Activated CD8-positive, alpha-beta T cell treated with anti-CD3 and anti-CD28 coated beads for 36 hours (primary cell): ENCODE measurements at regions not wholly inside any gene's neighbourhood (a gene's known extent, or its start where the extent isn't known, plus 50 kb on each side); places are given as distances from the start of the nearest gene placed in this dataset.
A peak's percentile ranks its signal among the peaks of the same experiment; 100 is the strongest.
"Not testable (repeated sequence)": the region's sequence is repeated elsewhere in the genome, so short reads cannot be mapped to it uniquely, and the experiment has no call there.

Source experiments
- ATAC-seq: fragments of 200-7000 bp; cut with Tn5 transposase; one replicate; pipeline ENCODE4 v1.10.0; 2021; ENCODE audit warnings: mild to moderate bottlenecking, moderate library complexity
- CTCF ChIA-PET: fragments of 350-600 bp; sonication (Branson Sonifier 250); formaldehyde crosslinking; loops from one replicate; lab custom pipeline; 2021; ENCODE audit warnings: antibody characterized with exemption; lab: Charles Lee
- POLR2A ChIA-PET: fragments of 350-600 bp; sonication (Branson Sonifier 250); formaldehyde crosslinking; loops from one replicate; lab custom pipeline; 2021; ENCODE audit warnings: antibody characterized with exemption; lab: Charles Lee
- DNase-seq: peaks from one replicate; pipeline ENCODE4 v3.0.0-alpha.2; 2020
- H3K27ac Mint-ChIP-seq: one replicate; pipeline ENCODE4 v1.8.0; 2021; ENCODE audit warnings: mild to moderate bottlenecking, mixed read lengths
- H3K27me3 Mint-ChIP-seq: one replicate; pipeline ENCODE4 v1.8.0; 2021; ENCODE audit warnings: mixed read lengths
- H3K36me3 Mint-ChIP-seq: one replicate; pipeline ENCODE4 v1.8.0; 2021; ENCODE audit warnings: low read depth, mixed read lengths
- H3K4me1 Mint-ChIP-seq: one replicate; pipeline ENCODE4 v1.8.0; 2021; ENCODE audit warnings: low read depth, mixed read lengths
- H3K4me3 Mint-ChIP-seq: one replicate; pipeline ENCODE4 v1.8.0; 2021; ENCODE audit warnings: mild to moderate bottlenecking, moderate library complexity, mixed read lengths
- H3K9me3 Mint-ChIP-seq: one replicate; pipeline ENCODE4 v1.8.0; 2021; ENCODE audit warnings: mixed read lengths
- intact Hi-C: fragments of 100-400 bp; cut with micrococcal nuclease; formaldehyde crosslinking; loops from one replicate; pipeline ENCODE4 v1.10.0; 2022
- TF ChIP-seq, protein P1 (sequence below): fragments of 200-600 bp; IDR thresholded peaks from one replicate; pipeline ENCODE4 v1.8.0; 2022; ENCODE audit warnings: antibody characterized with exemption, mild to moderate bottlenecking

DNA sequence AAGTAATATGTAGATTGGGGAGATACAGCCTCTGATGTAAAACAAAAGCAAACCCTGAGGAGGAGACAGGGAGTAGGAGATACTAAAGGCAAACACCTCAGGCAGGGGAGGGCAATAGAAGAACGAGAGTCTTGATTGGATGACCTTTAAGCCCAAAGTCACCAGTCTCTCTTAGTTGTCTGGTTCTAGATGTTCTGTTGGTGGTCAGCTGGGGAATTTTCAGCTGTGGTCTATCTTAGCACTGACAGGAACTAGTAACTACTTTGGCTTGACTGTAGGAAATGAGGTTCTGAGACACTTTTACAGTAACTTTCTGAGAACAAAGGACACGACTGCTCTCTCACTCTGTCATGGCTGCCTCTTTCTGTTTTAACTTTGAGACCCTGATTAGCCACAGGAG lies 290.7 kb upstream of the MIR17HG start:
- ATAC-seq = no peak
- CTCF ChIA-PET = no interaction called here
- TF ChIP-seq, protein P1, sequence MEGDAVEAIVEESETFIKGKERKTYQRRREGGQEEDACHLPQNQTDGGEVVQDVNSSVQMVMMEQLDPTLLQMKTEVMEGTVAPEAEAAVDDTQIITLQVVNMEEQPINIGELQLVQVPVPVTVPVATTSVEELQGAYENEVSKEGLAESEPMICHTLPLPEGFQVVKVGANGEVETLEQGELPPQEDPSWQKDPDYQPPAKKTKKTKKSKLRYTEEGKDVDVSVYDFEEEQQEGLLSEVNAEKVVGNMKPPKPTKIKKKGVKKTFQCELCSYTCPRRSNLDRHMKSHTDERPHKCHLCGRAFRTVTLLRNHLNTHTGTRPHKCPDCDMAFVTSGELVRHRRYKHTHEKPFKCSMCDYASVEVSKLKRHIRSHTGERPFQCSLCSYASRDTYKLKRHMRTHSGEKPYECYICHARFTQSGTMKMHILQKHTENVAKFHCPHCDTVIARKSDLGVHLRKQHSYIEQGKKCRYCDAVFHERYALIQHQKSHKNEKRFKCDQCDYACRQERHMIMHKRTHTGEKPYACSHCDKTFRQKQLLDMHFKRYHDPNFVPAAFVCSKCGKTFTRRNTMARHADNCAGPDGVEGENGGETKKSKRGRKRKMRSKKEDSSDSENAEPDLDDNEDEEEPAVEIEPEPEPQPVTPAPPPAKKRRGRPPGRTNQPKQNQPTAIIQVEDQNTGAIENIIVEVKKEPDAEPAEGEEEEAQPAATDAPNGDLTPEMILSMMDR = no peak
- POLR2A ChIA-PET = no interaction called here
- intact Hi-C loops = no loop called here
- no peaks in the 10 kb centered on the region for H3K36me3 Mint-ChIP-seq
- no peak overlapping the region for H3K27ac Mint-ChIP-seq
- H3K4me3 Mint-ChIP-seq = no peak overlapping the region
- peaks cover 4% of the 10 kb centered on the region for H3K9me3 Mint-ChIP-seq
- no peaks in the 10 kb centered on the region for H3K27me3 Mint-ChIP-seq
- DNase-seq = peak; percentile 2
- H3K4me1 Mint-ChIP-seq = no peaks in the 10 kb centered on the region

- ATAC-seq, DNase-seq, H3K9me3 Mint-ChIP-seq, H3K4me1 Mint-ChIP-seq, H3K36me3 Mint-ChIP-seq, CTCF ChIA-PET, H3K4me3 Mint-ChIP-seq, intact Hi-C loops, H3K27me3 Mint-ChIP-seq, POLR2A ChIA-PET, H3K27ac Mint-ChIP-seq: not testable (repeated sequence)
These were observed 290.0 kb upstream of the MIR17HG start for GRCh38 chr13:91057507-91057906.

DNA sequence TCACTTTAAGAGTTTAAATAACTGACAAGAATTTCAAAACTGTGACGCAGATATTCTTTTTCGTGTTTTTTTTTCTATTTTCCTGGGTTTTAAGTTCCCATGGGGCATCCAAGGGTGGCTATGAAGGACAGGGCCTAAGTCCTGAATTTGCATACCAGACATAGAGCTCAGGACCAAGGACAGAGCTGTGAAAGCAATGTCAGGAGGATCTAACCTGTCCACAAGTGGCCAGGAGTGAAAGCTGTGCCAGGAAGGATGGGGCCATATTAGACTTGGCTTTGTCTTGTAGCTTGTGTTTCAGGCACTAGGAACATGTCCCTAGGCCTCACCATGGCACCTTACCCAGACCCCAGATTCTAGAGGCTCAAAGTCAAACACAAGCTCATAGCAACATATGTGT lies 289.4 kb upstream of the MIR17HG start:
- no peak for DNase-seq
- H3K27me3 Mint-ChIP-seq = no peaks in the 10 kb centered on the region
- H3K4me3 Mint-ChIP-seq = no peak overlapping the region
- no peak overlapping the region for H3K27ac Mint-ChIP-seq
- no peak for ATAC-seq
- no peaks in the 10 kb centered on the region for H3K4me1 Mint-ChIP-seq
- H3K9me3 Mint-ChIP-seq = peaks cover 4% of the 10 kb centered on the region
- CTCF ChIA-PET = no interaction called here
- intact Hi-C loops = no loop called here
- H3K36me3 Mint-ChIP-seq = no peaks in the 10 kb centered on the region
- TF ChIP-seq, protein P1 = no peak
- POLR2A ChIA-PET = no interaction called here

DNA sequence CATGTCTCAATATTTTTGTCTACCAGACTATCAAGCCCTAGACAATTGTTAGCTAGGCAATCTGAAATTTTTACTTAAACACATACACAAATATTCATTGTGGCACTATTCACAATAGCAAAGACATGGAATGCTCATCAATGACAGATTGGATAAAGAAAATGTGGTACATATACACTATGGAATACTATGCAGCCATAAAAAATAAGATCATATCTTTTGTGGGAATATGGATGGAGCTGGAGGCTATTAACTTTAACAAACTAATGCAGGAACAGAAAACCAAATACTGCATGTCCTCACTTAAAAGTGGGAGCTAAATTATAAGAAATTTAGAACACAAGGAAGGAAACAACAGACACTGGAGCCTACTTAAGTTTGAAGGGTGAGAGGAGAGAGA lies 288.6 kb upstream of the MIR17HG start:
- Mint-ChIP-seq H3K4me1 (no peaks in the 10 kb centered on the region), H3K27ac (no peak overlapping the region), H3K9me3 (peaks cover 4% of the 10 kb centered on the region), H3K4me3 (no peak overlapping the region), H3K36me3 (no peaks in the 10 kb centered on the region), H3K27me3 (no peaks in the 10 kb centered on the region)
- ATAC-seq = no peak
- intact Hi-C loops = no loop called here
- DNase-seq = no peak
- TF ChIP-seq, protein P1 = no peak
- ChIA-PET CTCF (no interaction called here), POLR2A (no interaction called here)

GRCh38 chr13:91066745-91067144 lies 280.7 kb upstream of the MIR17HG start:
- no peak for DNase-seq
- no peak for ATAC-seq
- H3K36me3 Mint-ChIP-seq = no peaks in the 10 kb centered on the region
- POLR2A ChIA-PET = interaction anchor here (0.6 kb wide), 1 partner anchor 484 kb away, joined by 3 read pairs; no protein-coding TSS in a partner anchor
- TF ChIP-seq, protein P1 = no peak
- CTCF ChIA-PET = interaction anchor here (0.8 kb wide), 1 partner anchor 655 kb away, joined by 3 read pairs; no protein-coding TSS in a partner anchor
- no peaks in the 10 kb centered on the region for H3K4me1 Mint-ChIP-seq
- no peaks in the 10 kb centered on the region for H3K9me3 Mint-ChIP-seq
- H3K4me3 Mint-ChIP-seq = no peak overlapping the region
- H3K27ac Mint-ChIP-seq = no peak overlapping the region
- H3K27me3 Mint-ChIP-seq = no peaks in the 10 kb centered on the region
- intact Hi-C loops = no loop called here

- CTCF ChIA-PET = no interaction called here
- H3K9me3 Mint-ChIP-seq = no peaks in the 10 kb centered on the region
- DNase-seq (no peak), ATAC-seq (no peak)
- H3K27ac Mint-ChIP-seq = no peak overlapping the region
- POLR2A ChIA-PET = no interaction called here
- H3K36me3 Mint-ChIP-seq = no peaks in the 10 kb centered on the region
- H3K27me3 Mint-ChIP-seq = no peaks in the 10 kb centered on the region
- TF ChIP-seq, protein P1 = no peak
- intact Hi-C loops = no loop called here
- H3K4me3 Mint-ChIP-seq = no peak overlapping the region
- no peaks in the 10 kb centered on the region for H3K4me1 Mint-ChIP-seq
These were observed 275.0 kb upstream of the MIR17HG start for GRCh38 chr13:91072486-91072885.
